ENCODE measurements at regions not wholly inside any gene's neighbourhood (a gene's known extent, or its start where the extent isn't known, plus 50 kb on each side); places are given as distances from the start of the nearest gene placed in this dataset.

- Mint-ChIP-seq H3K9me3 (peaks cover 6% of the 10 kb centered on the region), H3K27ac (no peak overlapping the region)
Measured at GRCh38 chr5:98604301-98604700, 169.2 kb upstream of the RGMB start.

GRCh38 chr5:98604721-98605425, 168.6 kb upstream of the RGMB start:
- Mint-ChIP-seq H3K27ac (no peak overlapping the region), H3K27me3 (no peaks in the 10 kb centered on the region), H3K4me1 (ENCODE audit: unreplicated experiment) (peaks cover 10% of the 10 kb centered on the region), H3K36me3 (no peaks in the 10 kb centered on the region), H3K4me3 (no peak overlapping the region), H3K9me3 (peaks cover 5% of the 10 kb centered on the region)
- no peak for DNase-seq (ENCODE audit: extremely low spot score, unreplicated experiment)
- TF ChIP-seq CTCF (conservative IDR thresholded peaks at IDR 0.05) = no peak

More at GRCh38 chr5:98604301-98604700, 169.2 kb upstream of the RGMB start:
- TF ChIP-seq CTCF (conservative IDR thresholded peaks at IDR 0.05) = no peak
- no peak overlapping the region for H3K4me3 Mint-ChIP-seq
- H3K4me1 Mint-ChIP-seq (ENCODE audit: unreplicated experiment) = peaks cover 10% of the 10 kb centered on the region
- H3K36me3 Mint-ChIP-seq = no peaks in the 10 kb centered on the region
- H3K27me3 Mint-ChIP-seq = no peaks in the 10 kb centered on the region
- DNase-seq (ENCODE audit: extremely low spot score, unreplicated experiment) = no peak

GRCh38 chr5:98605426-98605825, 168.0 kb upstream of the RGMB start:
- Mint-ChIP-seq H3K9me3 (no peaks in the 10 kb centered on the region), H3K4me3 (no peak overlapping the region), H3K4me1 (ENCODE audit: unreplicated experiment) (peaks cover 10% of the 10 kb centered on the region), H3K27ac (no peak overlapping the region), H3K36me3 (no peaks in the 10 kb centered on the region), H3K27me3 (no peaks in the 10 kb centered on the region)
- DNase-seq (ENCODE audit: extremely low spot score, unreplicated experiment) = no peak
- TF ChIP-seq CTCF (conservative IDR thresholded peaks at IDR 0.05) = no peak

- Mint-ChIP-seq H3K4me3 (no peak overlapping the region), H3K36me3 (no peaks in the 10 kb centered on the region), H3K27me3 (no peaks in the 10 kb centered on the region), H3K9me3 (no peaks in the 10 kb centered on the region), H3K4me1 (ENCODE audit: unreplicated experiment) (peaks cover 10% of the 10 kb centered on the region), H3K27ac (no peak overlapping the region)
- DNase-seq (ENCODE audit: extremely low spot score, unreplicated experiment) = no peak
- TF ChIP-seq CTCF (conservative IDR thresholded peaks at IDR 0.05) = no peak
Measured at GRCh38 chr5:98606961-98607360, 166.5 kb upstream of the RGMB start.

- Mint-ChIP-seq H3K27me3 (no peaks in the 10 kb centered on the region), H3K9me3 (no peaks in the 10 kb centered on the region), H3K27ac (no peak overlapping the region), H3K4me1 (ENCODE audit: unreplicated experiment) (peaks cover 13% of the 10 kb centered on the region), H3K36me3 (no peaks in the 10 kb centered on the region), H3K4me3 (no peak overlapping the region)
- DNase-seq (ENCODE audit: extremely low spot score, unreplicated experiment) = no peak
- TF ChIP-seq CTCF (conservative IDR thresholded peaks at IDR 0.05) = no peak
Measured at GRCh38 chr5:98608052-98608451, 165.4 kb upstream of the RGMB start.
